Testis (tissue), 2 donors: ENCODE measurements at regions not wholly inside any gene's neighbourhood (a gene's known extent, or its start where the extent isn't known, plus 50 kb on each side); places are given as distances from the start of the nearest gene placed in this dataset.

Experiments used
- POLR2A ChIP-seq: fragments of 450-650 bp; IDR thresholded peaks from one replicate; pipeline ENCODE4 v1.6.1; 2017; ENCODE audit warnings: antibody characterized with exemption, mild to moderate bottlenecking, moderate library complexity
- TF ChIP-seq, protein P1 (sequence below), 3 experiments: fragments of 450-650 bp in 2 of 3; fragments of 200-600 bp in 1 of 3; sonication (generic) in 1 of 3; IDR thresholded peaks; one replicate each; pipeline ENCODE4 v1.5.1; 2016 to 2019; ENCODE audit warnings: antibody characterized with exemption in 3 of 3, mild to moderate bottlenecking in 2 of 3, moderate library complexity in 1 of 3

DNA sequence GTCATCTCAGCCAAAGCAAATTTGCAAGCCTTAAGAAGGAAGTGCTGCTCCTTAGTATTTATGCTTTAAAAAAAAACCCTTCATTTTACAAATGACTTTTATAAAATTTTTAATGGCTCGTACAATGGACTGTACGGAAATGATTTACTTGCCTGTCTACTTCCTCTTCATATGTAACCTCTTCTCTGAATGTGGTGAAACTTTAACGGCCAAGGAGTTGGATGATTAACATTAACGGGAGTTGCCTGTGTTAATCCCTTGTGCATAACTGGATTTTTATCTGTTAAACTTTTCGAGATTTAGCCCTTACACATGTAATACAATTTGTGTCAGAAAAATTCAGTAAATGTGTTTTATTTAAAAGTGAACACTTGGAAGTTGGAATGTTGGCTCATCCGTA, 429.4 kb downstream of the TBC1D4 start:
- TF ChIP-seq, protein P1, sequence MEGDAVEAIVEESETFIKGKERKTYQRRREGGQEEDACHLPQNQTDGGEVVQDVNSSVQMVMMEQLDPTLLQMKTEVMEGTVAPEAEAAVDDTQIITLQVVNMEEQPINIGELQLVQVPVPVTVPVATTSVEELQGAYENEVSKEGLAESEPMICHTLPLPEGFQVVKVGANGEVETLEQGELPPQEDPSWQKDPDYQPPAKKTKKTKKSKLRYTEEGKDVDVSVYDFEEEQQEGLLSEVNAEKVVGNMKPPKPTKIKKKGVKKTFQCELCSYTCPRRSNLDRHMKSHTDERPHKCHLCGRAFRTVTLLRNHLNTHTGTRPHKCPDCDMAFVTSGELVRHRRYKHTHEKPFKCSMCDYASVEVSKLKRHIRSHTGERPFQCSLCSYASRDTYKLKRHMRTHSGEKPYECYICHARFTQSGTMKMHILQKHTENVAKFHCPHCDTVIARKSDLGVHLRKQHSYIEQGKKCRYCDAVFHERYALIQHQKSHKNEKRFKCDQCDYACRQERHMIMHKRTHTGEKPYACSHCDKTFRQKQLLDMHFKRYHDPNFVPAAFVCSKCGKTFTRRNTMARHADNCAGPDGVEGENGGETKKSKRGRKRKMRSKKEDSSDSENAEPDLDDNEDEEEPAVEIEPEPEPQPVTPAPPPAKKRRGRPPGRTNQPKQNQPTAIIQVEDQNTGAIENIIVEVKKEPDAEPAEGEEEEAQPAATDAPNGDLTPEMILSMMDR (IDR thresholded peaks at IDR 0.05) = no peak
- TF ChIP-seq POLR2A = no peak
